ENCODE measurements at regions not wholly inside any gene's neighbourhood (a gene's known extent, or its start where the extent isn't known, plus 50 kb on each side); places are given as distances from the start of the nearest gene placed in this dataset.

DNA sequence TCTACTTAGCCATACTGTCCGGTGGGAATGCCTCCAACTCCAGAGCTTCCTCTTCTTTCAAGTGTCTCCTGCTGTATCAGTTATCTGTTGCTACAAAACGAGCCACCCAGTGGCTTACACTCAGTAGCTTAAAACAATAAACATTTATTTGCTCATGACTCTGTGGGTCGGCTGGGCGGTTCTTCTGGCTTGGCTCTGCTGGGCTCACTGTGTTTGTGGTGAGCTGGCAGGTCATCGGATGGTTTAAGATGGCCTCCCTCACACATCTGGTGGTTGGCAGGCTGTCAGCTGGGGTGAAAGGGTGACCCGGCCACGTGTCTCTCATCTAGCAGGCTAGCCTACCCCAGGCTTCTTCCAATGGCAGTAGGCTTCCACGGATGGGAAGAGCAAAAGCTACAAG is 122.4 kb upstream of the SLC1A4 start:
- BruUV-seq (replicated peaks) = no TSS peak
- H3K27ac ChIP-seq (ENCODE audit: extremely low read length, insufficient read depth, low read length) = no peak overlapping the region
- ATAC-seq = no peak
- no peak overlapping the region for H3K9ac ChIP-seq (ENCODE audit: insufficient read depth, low read depth, low read length)
- peaks cover 5 to 52% of the 10 kb centered on the region in 2 experiments for H3K27me3 ChIP-seq (ENCODE audit: control insufficient read depth in 1 of 2, insufficient read depth in 2 of 2, low read length in 2 of 2)
- H4K20me1 ChIP-seq (ENCODE audit: insufficient read depth, low read length) = no peaks in the 10 kb centered on the region
- H3K79me2 ChIP-seq (ENCODE audit: insufficient read depth, low read length) = no peaks in the 10 kb centered on the region
- H3K4me3 ChIP-seq (replicated peaks in 1 of 3; ENCODE audit: insufficient read depth in 1 of 3, low read depth in 2 of 3, low read length in 3 of 3) = no peak overlapping the region
- H3K36me3 ChIP-seq (replicated peaks in 1 of 2; ENCODE audit: control insufficient read depth in 1 of 2, insufficient read depth in 2 of 2, low read length in 2 of 2) = no peaks in the 10 kb centered on the region
- no peak overlapping the region for H2AFZ ChIP-seq (ENCODE audit: low read length)
- no peak for DNase-seq (ENCODE audit: low spot score)
- H3K4me1 ChIP-seq (ENCODE audit: insufficient read depth, low read length) = peaks cover 28% of the 10 kb centered on the region
- peak overlapping the region; percentile 97; the same call in 1 of the 2 replicates for H3K4me2 ChIP-seq (ENCODE audit: low read depth, low read length)
- intact Hi-C loops (cut with micrococcal nuclease; ENCODE audit: unreplicated experiment) (loop anchor here (1.0 kb wide), 1 partner anchor 217 kb away; no protein-coding TSS in a partner anchor), in situ Hi-C loops (cut with HindIII; ENCODE audit: extremely low pct_ligation_motif_present, low pct_unique_long_range_greater_than_20kb) (no loop called here)
- ChIA-PET POLR2A (interaction anchor here (3.1 kb wide), 1 partner anchor 214 kb away, joined by 8 read pairs; the partner anchor contains the start of gene SERTAD2), CTCF (ENCODE audit: low intra/inter-chr PET ratio, low total read pairs) (interaction anchor here (2.8 kb wide), 1 partner anchor 271 kb away, joined by 21 read pairs; no protein-coding TSS in a partner anchor)
- 10% methylated on average over 8 of the region's 8 CpGs for WGBS (ENCODE audit: low lambda C conversion rate)
- FAIRE-seq = no peak
- no peaks in the 10 kb centered on the region for H3K9me3 ChIP-seq (ENCODE audit: low read length)
- TF ChIP-seq NR2C2 (CRISPR knock-in tag; IDR thresholded peaks at IDR 0.05; ENCODE audit: borderline replicate concordance) = 0 out of 2 replicates have a peak, but pooled peaks have one; percentile 21
- 0 out of 2 replicates have a peak, but pooled peaks have one; percentile 44 for TF ChIP-seq ZNF331 (CRISPR knock-in tag; IDR thresholded peaks at IDR 0.05)
- peak; percentile 39 for TF ChIP-seq YY1 (IDR thresholded peaks at IDR 0.05; ENCODE audit: insufficient read depth, insufficient replicate concordance, low read depth, low read length)
- no peak for TF ChIP-seq ZSCAN29 (CRISPR knock-in tag; conservative IDR thresholded peaks at IDR 0.05)
- no peak for TF ChIP-seq ZNF777 (CRISPR knock-in tag; IDR thresholded peaks at IDR 0.05)
- TF ChIP-seq, protein P1, sequence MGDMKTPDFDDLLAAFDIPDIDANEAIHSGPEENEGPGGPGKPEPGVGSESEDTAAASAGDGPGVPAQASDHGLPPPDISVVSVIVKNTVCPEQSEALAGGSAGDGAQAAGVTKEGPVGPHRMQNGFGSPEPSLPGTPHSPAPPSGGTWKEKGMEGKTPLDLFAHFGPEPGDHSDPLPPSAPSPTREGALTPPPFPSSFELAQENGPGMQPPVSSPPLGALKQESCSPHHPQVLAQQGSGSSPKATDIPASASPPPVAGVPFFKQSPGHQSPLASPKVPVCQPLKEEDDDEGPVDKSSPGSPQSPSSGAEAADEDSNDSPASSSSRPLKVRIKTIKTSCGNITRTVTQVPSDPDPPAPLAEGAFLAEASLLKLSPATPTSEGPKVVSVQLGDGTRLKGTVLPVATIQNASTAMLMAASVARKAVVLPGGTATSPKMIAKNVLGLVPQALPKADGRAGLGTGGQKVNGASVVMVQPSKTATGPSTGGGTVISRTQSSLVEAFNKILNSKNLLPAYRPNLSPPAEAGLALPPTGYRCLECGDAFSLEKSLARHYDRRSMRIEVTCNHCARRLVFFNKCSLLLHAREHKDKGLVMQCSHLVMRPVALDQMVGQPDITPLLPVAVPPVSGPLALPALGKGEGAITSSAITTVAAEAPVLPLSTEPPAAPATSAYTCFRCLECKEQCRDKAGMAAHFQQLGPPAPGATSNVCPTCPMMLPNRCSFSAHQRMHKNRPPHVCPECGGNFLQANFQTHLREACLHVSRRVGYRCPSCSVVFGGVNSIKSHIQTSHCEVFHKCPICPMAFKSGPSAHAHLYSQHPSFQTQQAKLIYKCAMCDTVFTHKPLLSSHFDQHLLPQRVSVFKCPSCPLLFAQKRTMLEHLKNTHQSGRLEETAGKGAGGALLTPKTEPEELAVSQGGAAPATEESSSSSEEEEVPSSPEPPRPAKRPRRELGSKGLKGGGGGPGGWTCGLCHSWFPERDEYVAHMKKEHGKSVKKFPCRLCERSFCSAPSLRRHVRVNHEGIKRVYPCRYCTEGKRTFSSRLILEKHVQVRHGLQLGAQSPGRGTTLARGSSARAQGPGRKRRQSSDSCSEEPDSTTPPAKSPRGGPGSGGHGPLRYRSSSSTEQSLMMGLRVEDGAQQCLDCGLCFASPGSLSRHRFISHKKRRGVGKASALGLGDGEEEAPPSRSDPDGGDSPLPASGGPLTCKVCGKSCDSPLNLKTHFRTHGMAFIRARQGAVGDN (CRISPR knock-in tag; IDR thresholded peaks at IDR 0.05) = 0 out of 2 replicates have a peak, but pooled peaks have one; percentile 21
- TF ChIP-seq ZNF296 (CRISPR knock-in tag; conservative IDR thresholded peaks at IDR 0.05) = 0 out of 2 replicates have a peak, but pooled peaks have one; percentile 39
- TF ChIP-seq, protein P2, sequence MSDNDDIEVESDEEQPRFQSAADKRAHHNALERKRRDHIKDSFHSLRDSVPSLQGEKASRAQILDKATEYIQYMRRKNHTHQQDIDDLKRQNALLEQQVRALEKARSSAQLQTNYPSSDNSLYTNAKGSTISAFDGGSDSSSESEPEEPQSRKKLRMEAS (IDR thresholded peaks at IDR 0.05) = 0 out of 2 replicates have a peak, but pooled peaks have one; percentile 28
- 0 out of 2 replicates have a peak, but pooled peaks have one; percentile 36 for TF ChIP-seq RNF2 (conservative IDR thresholded peaks at IDR 0.05; ENCODE audit: low read depth)
- 0 out of 2 replicates have a peak, but pooled peaks have one; percentile 41 for TF ChIP-seq ZNF773 (CRISPR knock-in tag; IDR thresholded peaks at IDR 0.05; ENCODE audit: borderline replicate concordance)

Data from HepG2 (cell line).